GM19467 (cell line): ENCODE measurements at regions not wholly inside any gene's neighbourhood (a gene's known extent, or its start where the extent isn't known, plus 50 kb on each side); places are given as distances from the start of the nearest gene placed in this dataset.

Source experiments
- ATAC-seq: cut with Tn5 transposase; IDR thresholded peaks from one replicate; pipeline ENCODE4 v1.9.1; 2021; ENCODE audit warnings: mild to moderate bottlenecking, moderate library complexity; ENCODE audit not compliant: unreplicated experiment

DNA sequence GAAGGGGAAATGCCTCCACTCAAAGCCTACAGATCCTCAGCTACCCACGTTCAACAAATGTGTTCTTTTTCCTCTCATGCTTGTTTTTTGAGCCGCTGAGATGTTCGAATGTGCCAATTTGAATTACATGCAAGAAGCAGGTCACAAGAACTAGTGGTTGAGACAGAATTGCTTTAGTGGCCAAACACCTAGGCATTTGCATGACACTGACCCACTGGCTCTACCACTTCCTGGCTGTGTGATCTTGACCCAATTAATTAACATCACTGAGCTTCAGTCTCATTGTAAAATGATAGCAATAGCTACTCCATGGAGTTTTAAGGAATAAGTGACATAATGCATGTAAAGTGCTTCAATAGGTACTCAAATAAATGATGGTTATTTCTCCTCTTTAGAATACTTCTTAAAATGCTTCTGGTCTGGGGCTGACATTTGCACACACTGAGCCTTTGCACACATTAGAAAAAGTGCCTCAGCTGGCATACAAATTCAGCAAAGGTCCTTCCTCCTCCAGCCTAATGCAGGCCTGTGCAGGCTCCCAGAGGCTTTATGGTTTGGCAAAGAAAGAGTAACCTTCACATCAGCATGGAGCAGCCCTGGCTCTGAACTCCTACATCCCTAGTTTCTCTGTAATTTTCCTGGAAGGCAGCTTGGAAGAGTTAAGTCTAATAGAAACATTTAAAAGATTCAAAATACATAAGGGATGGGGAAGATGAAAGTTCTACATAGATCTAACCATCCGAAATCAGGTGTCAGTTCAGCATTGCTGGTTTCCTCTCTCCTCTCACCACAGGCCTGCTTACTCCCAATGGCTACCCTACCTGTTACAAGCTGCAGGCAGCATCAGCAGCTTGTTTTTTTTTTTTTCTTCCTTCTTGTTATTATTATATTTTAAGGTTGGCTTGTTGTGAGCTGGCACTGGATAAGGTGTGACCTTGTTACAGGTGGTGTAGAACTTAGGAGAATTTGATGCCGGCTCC, 107.4 kb downstream of the TBX19 start:
- ATAC-seq = no peak

DNA sequence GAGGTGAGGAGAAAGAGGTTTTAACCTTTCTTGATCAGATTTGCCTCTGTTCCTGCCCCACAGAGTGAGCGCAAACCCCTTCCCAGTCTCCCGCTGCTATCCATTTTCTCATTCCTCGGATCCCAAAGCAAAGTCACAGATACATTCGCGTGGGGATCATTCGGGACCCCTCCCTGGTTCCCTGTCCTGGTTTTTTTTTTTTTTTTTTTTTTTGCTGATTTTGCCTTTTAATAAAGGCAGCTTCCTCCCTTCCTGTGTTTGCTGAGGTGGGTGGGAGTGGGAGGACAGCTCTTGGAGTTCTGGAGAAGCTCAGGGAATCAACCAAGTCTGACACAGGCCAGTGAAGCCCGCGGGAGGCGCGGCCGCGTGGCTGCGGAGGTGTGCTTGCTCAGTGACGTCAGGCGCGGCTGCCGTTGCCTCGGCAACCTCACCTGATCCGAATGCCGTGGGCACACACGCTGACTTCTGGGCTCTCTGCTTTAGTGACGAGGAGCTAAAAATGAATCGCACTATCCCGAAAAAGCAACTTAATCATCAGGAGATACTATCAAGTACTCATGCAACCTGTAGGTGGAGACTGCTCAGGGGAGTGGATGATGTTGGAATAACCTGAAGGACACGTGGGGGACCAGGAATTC, 106.4 kb downstream of the TBX19 start:
- no peak for ATAC-seq

DNA sequence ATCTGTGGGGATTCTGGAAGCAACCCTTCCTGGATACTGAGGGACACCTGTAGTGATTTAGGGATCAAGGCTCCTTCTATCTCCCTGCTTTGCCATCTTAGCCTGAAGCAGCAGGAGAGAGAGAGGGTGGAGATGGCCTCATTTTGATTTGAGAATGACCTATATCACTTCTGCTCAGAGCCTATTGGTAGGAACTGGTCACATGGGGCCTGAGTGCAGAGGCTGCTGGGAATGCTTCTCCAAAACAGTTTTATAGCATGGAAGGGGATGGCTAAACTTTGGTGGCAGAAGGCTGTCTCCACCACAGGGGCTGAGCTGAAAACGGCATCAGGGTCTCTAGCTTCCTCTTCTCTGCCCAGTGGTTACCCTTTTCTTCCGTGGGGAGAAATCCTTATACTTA, 105.8 kb downstream of the TBX19 start:
- ATAC-seq = no peak

DNA sequence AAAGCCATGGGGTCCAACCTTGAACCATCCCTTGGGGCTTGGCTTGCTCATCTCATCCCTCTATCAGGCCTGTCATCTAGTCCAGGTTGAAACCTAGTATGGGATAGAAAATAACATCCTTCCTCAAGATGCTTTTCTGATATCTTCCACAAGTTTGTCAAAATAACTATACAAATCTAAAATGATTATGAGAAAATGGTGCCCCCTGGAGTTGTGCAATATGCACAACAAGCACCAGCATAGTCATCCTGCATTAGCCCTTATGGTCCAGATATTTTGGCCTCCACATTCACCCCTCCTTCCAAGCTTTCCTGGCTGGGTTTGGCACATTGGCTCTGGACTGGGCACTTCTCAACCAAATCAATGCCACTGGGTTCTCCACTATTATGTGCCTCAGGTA, 101.2 kb downstream of the TBX19 start:
- ATAC-seq = no peak

DNA sequence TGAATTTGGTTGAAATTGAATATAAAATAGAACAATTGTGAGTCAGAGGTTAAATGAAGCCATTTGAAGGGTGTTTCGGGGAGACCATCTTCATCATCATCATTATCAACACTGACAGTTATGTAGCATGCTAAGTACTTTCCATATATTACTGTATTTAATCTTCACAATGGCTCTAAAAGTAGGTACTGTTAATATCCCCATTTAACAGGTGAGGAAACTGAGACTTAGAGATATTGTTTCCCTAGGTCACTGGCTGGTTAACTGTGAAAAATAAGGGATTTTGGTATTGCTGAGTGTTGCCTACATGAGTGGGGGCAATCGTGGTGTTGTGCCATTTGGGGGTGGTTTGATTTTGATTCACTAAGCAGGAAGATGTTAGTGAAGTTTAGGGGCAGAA, 100.3 kb downstream of the TBX19 start:
- no peak for ATAC-seq

DNA sequence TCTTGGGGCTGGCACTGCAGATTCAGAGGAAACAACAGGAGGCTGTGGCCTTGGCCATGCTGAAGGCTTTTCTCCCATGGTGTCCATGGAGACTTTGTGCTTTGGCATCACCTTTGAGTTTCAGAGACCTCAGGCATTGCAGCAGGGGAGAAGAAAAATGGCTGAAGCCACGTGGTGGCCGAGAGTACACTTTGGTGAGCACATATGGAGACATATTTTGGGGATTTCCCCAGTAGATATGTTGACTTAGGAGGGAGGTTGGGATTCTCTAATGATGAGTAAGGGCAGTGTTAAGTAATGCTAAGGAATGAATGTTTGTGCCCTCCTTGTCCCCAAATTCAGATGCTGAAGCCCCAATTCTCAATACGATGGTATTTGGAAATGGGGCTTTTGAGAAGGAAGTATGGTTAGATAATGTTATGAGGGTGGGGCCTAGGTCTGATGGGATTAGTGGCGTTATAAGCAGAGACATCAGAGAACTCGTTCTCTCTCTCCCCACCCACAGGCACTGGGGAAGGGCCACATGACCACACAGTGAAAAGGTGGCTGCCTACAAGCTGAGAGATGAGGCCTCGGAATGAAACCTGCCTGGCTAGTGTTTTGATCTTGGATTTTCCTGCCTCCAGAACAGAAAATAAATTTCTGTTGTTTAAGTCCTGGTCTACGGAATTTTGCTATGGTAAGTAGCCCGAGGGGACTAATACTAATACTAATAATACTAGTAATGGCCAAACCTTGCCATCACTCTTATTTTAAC, 98.6 kb downstream of the TBX19 start:
- no peak for ATAC-seq

DNA sequence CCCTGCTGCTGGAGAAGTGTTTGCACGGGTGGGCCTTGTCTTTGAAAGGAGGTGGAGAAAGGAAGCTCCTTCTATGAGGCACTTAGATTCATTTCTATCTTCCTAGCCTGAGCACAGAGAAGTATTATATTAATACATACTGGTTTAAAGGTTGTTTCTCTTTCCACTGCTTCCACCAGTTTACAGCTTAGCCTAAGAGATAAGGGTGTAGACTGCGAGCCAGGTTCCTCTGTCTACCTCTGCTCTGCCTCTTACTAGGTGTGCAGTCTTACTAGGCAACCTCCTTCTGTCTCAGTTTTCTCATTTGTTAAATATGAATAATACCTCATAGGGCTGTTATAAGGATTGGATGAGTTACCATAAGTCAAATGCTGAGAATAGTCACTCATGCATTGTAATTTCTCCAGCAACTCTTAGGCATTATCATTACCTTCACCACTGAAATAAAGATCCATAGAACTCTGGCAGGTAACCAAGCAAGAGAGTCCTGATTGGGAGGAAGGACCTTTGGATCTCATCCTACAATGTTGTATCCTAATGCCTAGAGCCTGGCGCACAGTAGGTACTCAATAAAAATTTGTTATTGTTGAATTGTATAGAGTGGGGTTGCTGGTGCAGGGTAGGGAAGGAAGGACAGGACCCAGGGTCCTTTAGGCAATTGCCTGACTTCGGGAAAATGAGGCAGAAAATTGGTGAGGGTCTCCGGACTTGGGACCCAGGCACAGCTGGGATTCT, 95.1 kb downstream of the TBX19 start:
- no peak for ATAC-seq

DNA sequence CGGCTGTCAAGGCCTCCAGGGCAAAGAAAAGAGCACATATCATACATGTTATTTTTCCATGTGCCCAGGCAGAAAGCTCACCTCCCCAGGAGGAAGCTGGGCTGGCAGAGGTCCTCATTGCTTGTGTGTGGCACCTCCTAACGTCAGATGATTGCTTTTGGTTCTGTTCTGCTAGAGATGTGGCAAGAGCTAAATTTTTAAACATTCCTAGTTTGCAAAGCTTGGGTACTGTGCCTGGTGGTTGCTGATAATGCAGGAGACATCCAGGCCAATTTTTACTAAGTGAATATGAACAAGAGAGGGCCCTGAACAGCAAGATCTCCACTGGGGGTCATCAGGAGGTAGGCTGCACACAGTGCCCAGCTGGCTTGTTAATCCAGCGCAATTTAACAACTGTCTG, 93.9 kb downstream of the TBX19 start:
- no peak for ATAC-seq

DNA sequence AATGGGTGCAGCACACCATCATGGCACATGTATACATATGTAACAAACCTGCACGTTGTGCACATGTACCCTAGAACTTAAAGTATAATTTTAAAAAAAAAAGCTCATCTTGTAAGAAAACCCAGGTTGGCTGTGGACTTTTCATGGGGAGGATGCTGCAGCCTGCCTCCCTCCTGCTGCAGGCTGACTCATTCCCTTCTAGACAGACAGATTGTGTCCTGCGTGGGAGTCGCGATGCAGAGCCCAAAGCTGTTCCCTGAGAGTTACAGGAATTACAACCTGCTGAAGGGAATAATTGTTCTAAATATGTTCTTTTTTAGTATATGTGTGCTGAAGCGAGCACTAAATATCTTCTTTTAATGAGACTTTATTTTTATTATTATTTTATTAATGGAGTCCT, 93.2 kb downstream of the TBX19 start:
- ATAC-seq = no peak

DNA sequence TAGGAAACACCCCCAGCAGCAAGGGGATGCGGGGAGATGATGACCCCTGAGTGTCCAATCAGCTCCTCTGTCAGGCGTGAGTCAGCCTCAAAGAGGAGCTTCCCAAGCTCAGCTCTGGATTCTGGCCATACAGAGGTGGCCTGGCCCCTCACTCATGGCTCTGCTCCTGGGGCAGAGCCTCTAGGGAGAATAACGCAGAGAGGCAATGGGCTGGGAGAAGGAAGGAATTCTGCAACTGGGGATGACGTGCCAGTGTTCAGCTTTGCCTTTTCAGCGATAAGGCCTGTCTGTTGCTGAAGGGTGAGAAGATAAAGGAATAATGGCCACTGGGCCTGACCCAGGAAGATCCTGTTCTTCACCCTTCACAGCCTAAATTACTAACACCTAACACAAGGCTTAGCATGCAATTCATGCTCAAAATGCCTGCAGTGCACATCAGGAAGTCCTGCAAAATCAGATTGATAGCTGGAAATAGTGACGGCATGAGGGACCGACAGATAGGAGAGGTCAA, 92.2 kb downstream of the TBX19 start:
- ATAC-seq = no peak

DNA sequence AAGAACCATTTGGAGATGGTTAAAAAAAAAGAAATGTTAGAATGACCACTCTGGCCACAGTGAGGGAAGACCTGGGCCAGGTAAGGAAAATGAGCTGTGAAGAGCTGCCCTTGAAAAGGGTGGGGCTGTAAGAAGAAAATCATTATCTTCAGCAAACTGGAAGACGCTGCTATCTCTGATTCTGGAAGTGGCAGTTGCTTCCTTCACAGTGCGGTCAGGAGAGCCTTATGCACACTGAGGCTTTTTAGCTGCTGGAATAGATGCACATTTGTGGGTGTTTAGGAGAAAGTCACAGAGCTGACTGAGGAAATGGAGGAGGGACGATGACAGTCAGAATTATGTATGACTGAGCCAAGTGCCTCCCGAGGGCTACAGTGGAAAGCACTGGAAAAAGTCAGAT, 91.6 kb downstream of the TBX19 start:
- ATAC-seq = no peak

DNA sequence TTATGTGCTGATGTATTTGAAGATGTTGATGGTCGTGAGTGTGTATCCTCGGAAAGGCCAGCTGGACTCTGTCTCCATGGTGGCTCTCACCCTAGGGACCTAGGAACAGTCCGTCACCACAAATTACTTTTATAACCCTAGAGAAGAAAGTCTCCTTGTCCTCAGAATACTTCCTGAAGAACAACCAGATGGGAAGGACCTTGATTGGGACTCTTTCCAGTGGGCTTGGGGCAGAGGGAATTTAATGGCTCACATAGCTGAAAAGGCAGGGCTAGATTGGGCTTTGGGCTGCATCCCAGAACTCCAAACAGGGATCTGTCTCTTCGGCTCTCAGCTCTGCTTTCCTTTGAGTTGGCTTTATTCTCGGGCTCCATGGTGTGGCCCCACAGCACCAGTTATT, 90.8 kb downstream of the TBX19 start:
- no peak for ATAC-seq

DNA sequence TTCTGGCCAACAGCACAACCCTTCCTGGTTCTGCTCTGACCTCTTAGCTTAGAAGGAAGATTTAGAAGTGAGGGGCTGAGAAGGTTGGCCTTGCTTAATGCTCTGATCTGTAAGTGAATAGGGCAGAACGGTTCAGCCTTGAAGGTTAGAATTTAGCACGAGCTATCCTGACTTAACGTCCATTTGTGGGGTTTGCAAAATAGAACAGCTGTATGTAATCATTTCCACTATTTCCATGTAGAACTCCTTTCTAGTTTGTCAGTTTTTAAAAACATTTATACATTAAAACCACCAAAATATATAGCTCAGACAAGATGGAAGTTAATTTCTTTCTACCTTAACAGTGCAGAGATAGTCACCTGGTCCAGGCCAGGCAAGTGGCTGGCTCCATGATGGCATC, 89.9 kb downstream of the TBX19 start:
- ATAC-seq = no peak

DNA sequence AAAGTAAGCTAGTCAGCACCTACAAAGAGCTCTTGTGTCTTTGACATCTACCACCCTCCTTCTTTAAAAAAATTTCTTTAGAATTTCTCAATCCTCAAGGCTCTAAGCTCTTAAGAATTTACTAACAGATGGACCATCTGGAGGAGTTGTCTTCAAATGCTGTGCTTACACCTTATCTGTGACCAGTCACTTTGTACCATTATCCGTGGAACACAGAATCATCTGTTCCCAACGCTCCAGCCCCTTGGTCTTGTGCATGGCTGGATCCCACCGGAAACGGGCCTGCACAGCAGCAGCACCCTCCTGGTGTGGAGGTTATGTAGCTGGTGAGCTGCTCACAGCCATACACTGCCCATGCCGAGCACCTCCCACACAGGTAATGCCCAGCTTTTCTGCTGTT, 89.0 kb downstream of the TBX19 start:
- no peak for ATAC-seq

DNA sequence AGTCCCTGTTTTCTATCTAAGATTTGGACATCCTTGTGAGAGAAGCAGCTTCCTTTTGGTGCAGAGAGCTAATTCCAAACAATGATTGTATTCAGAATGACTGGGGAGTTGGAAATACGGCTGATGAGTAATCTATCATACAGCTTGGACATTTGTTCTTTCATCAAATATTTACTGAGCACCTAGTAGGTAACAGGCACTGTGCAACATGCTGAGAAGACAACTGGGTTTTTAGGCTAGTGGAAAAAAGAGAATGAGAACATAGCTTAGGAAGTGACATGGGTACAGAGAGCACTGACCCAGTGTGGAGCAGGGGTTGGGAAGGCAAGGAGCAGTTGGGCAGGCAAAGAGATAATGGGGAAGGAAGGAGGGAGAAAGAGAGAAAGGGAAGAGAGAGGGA, 87.5 kb downstream of the TBX19 start:
- ATAC-seq = no peak

DNA sequence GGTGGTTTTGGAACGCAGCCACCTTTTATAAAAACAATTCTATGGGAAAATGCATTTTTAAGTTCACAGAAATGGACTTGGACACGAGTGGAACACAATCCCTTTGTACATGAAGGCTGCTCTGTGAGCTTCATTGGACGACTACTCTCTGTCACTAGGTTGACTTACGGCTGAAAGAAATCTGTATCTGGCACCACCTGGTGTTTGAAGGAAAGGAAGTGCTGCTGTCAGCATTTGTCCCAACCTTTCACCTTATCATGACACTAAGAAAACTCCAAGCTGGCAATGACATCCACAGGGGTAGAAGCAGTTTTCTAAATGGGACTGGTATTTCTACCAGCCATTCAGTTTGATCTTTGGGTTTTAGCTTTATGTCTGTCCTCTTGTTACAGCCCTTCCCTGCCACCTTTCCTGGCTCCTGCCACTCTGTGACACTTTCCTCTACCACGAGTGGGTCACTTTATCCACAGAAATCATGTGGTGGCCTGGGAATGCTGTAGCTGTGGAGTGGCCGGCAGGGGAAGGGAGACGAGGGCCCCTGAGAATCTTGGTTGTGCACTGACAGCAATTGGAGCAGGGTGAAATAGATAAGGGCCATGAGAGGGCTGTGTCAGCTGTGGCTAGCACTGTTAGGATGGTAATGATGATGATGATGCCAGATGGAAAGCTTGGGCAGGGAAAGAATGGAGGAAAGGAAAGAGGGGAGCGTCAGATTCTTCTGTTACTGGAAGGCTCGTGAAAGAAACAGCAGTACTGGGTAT, 85.2 kb downstream of the TBX19 start:
- ATAC-seq = no peak
